Fibroblast of lung (primary cell): ENCODE measurements at regions not wholly inside any gene's neighbourhood (a gene's known extent, or its start where the extent isn't known, plus 50 kb on each side); places are given as distances from the start of the nearest gene placed in this dataset.

Source experiments
- DNase-seq, 2 donors: peaks; one replicate each; pipeline versions ENCODE4 v3.0.0 to v3.0.0-alpha.2; 2010; ENCODE audit warnings: low read depth in 2 of 2
- H2AFZ ChIP-seq: 2 replicates; pipeline ENCODE4 v1.5.1; 2012; ENCODE audit warnings: low read length, control low read depth, inconsistent platforms
- H3K27ac ChIP-seq: 2 replicates; pipeline ENCODE4 v1.5.1; 2011; ENCODE audit warnings: low read length, control low read depth; ENCODE audit not compliant: insufficient read depth
- H3K27me3 ChIP-seq: 2 replicates; pipeline ENCODE4 v1.5.1; 2011; ENCODE audit warnings: mild to moderate bottlenecking, low read length; ENCODE audit not compliant: control insufficient read depth, insufficient read depth
- H3K36me3 ChIP-seq: 2 replicates; pipeline ENCODE4 v1.5.1; 2011; ENCODE audit warnings: low read length; ENCODE audit not compliant: control insufficient read depth, insufficient read depth
- H3K4me1 ChIP-seq: 2 replicates; pipeline ENCODE4 v1.5.1; 2011; ENCODE audit warnings: low read length; ENCODE audit not compliant: control insufficient read depth, insufficient read depth; ENCODE audit errors: extremely low read depth
- H3K4me2 ChIP-seq: 2 replicates; pipeline ENCODE4 v1.5.1; 2011; ENCODE audit warnings: low read length, control low read depth; ENCODE audit not compliant: insufficient read depth; ENCODE audit errors: extremely low read depth
- H3K4me3 ChIP-seq, 4 experiments: fragments of 200-600 bp in 1 of 4; sonication (generic) in 1 of 4; replicated peaks in 1 of 4; 2 replicates each; pipeline ENCODE4 v1.5.1; 2011 to 2016; ENCODE audit warnings: low read length in 4 of 4, low read depth in 3 of 4, mild to moderate bottlenecking in 3 of 4, control low read depth in 2 of 4, inconsistent platforms in 1 of 4, mixed read lengths in 1 of 4; ENCODE audit not compliant: insufficient read depth in 1 of 4; ENCODE audit errors: control extremely low read depth in 1 of 4
- H3K79me2 ChIP-seq: 2 replicates; pipeline ENCODE4 v1.5.1; 2012; ENCODE audit warnings: mild to moderate bottlenecking, low read length, inconsistent platforms; ENCODE audit not compliant: control insufficient read depth, insufficient read depth
- H3K9ac ChIP-seq: 2 replicates; pipeline ENCODE4 v1.5.1; 2011; ENCODE audit warnings: mild to moderate bottlenecking, low read length, control low read depth; ENCODE audit not compliant: insufficient read depth
- H3K9me3 ChIP-seq: 2 replicates; pipeline ENCODE4 v1.5.1; 2012; ENCODE audit warnings: low read depth, low read length; ENCODE audit not compliant: control insufficient read depth, insufficient read depth
- H4K20me1 ChIP-seq: 2 replicates; pipeline ENCODE4 v1.5.1; 2011; ENCODE audit warnings: low read length; ENCODE audit not compliant: control insufficient read depth, insufficient read depth; ENCODE audit errors: extremely low read depth
- EZH2 ChIP-seq: IDR thresholded peaks from 2 replicates; pipeline ENCODE4 v1.5.1; 2012; ENCODE audit warnings: low read length, control low read depth, mild to moderate bottlenecking; ENCODE audit errors: missing control alignments
- TF ChIP-seq, protein P1 (sequence below), 2 donors: IDR thresholded peaks in 1 of 2; conservative IDR thresholded peaks in 1 of 2; 1 replicate in 1 of 2; 2 replicates in 1 of 2; pipeline ENCODE4 v1.5.1; 2011 to 2012; ENCODE audit warnings: low read length in 2 of 2, control low read depth in 1 of 2, inconsistent platforms in 1 of 2, low read depth in 1 of 2, mild to moderate bottlenecking in 1 of 2

DNA sequence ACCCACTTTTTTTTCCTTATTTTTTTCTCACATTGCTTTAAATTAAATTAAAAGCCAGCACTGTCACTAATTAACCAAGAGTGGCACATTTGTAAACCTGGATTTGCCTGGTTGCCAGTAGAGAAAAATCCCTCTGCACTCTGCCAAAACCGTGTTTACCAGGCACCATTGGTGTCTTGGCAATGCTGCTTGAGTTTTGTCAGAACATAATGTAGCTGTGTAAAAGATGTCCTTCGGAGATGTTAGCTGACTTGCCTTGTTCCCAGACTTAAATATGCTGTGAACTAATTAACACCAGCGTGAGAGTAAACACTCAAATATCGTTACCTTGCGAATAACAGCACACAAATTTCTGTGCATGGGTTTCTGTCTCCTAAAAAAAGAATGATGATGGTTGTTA lies 694.9 kb upstream of the ID4 start:
- no peak overlapping the region for H3K4me3 ChIP-seq
- no peak for DNase-seq
- no peak overlapping the region for H3K9ac ChIP-seq
- no peak for TF ChIP-seq EZH2
- TF ChIP-seq, protein P1, sequence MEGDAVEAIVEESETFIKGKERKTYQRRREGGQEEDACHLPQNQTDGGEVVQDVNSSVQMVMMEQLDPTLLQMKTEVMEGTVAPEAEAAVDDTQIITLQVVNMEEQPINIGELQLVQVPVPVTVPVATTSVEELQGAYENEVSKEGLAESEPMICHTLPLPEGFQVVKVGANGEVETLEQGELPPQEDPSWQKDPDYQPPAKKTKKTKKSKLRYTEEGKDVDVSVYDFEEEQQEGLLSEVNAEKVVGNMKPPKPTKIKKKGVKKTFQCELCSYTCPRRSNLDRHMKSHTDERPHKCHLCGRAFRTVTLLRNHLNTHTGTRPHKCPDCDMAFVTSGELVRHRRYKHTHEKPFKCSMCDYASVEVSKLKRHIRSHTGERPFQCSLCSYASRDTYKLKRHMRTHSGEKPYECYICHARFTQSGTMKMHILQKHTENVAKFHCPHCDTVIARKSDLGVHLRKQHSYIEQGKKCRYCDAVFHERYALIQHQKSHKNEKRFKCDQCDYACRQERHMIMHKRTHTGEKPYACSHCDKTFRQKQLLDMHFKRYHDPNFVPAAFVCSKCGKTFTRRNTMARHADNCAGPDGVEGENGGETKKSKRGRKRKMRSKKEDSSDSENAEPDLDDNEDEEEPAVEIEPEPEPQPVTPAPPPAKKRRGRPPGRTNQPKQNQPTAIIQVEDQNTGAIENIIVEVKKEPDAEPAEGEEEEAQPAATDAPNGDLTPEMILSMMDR (conservative IDR thresholded peaks at IDR 0.05 in 1 of 2, IDR thresholded peaks at IDR 0.05 in 1 of 2; ENCODE audit: low read depth in 1 of 2, low read length in 2 of 2), result no peak
- no peak overlapping the region for H3K27ac ChIP-seq
- H2AFZ ChIP-seq, result no peak overlapping the region
- no peaks in the 10 kb centered on the region for H3K4me1 ChIP-seq
- H4K20me1 ChIP-seq, result no peaks in the 10 kb centered on the region
- no peaks in the 10 kb centered on the region for H3K9me3 ChIP-seq
- H3K4me2 ChIP-seq, result no peak overlapping the region
- H3K79me2 ChIP-seq, result no peaks in the 10 kb centered on the region
- no peaks in the 10 kb centered on the region for H3K36me3 ChIP-seq
- no peaks in the 10 kb centered on the region for H3K27me3 ChIP-seq

GRCh38 chr6:19150307-19150706 lies 686.9 kb upstream of the ID4 start:
- no peak overlapping the region for H3K4me3 ChIP-seq
- H3K27ac ChIP-seq, result no peak overlapping the region
- no peaks in the 10 kb centered on the region for H3K36me3 ChIP-seq
- H3K9ac ChIP-seq, result no peak overlapping the region
- H2AFZ ChIP-seq, result no peak overlapping the region
- H4K20me1 ChIP-seq, result no peaks in the 10 kb centered on the region
- H3K9me3 ChIP-seq, result no peaks in the 10 kb centered on the region
- no peak for DNase-seq
- no peak overlapping the region for H3K4me2 ChIP-seq
- H3K4me1 ChIP-seq, result no peaks in the 10 kb centered on the region
- H3K79me2 ChIP-seq, result no peaks in the 10 kb centered on the region
- TF ChIP-seq EZH2, result no peak
- no peaks in the 10 kb centered on the region for H3K27me3 ChIP-seq

DNA sequence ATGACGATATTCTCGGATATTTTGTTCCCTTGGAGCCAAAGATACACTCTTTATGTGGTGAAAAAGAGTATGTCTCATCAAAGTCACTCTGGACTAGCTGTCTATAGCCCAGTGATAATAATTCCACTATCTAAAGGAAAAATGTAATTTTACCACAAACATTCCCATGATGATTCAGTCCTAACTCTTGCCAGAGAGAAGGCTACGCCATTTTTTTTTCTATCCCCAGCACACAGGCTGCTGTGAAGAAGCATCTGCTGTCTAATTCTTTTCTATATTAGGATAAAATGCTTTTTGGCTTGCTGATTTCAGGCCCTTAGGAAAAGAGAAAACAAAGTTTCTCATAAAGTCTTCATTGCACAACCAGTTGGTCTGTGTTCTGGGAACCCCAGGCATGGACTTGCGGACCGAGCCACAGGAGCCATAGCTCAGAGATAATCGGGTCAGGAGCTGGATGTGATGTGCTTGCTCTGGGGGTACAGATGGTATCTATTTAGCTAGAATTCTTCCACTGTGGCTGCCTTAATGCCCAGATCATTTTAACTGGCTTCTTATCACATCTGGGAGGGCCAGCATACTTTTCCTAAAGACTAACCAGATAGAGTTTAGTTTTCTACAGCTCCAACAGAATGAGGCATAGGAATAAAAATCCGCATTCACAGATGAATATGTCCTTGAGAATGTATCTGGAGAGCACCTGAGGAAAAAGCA lies 683.7 kb upstream of the ID4 start:
- Histone ChIP-seq H3K9ac (no peak overlapping the region), H3K36me3 (no peaks in the 10 kb centered on the region), H3K4me2 (no peak overlapping the region), H4K20me1 (no peaks in the 10 kb centered on the region), H3K9me3 (no peaks in the 10 kb centered on the region), H2AFZ (no peak overlapping the region), H3K4me1 (no peaks in the 10 kb centered on the region), H3K27me3 (no peaks in the 10 kb centered on the region), H3K27ac (no peak overlapping the region), H3K4me3 (no peak overlapping the region), H3K79me2 (no peaks in the 10 kb centered on the region)
- TF ChIP-seq, protein P1 (conservative IDR thresholded peaks at IDR 0.05 in 1 of 2, IDR thresholded peaks at IDR 0.05 in 1 of 2; ENCODE audit: low read depth in 1 of 2, low read length in 2 of 2), result no peak
- TF ChIP-seq EZH2, result no peak
- peak; percentile 23 to 75 for DNase-seq
